Suppressor macrophage treated with lipopolysaccharide for 4 hours (primary cell): ENCODE measurements at regions not wholly inside any gene's neighbourhood (a gene's known extent, or its start where the extent isn't known, plus 50 kb on each side); places are given as distances from the start of the nearest gene placed in this dataset.
"Not testable (repeated sequence)": the region's sequence is repeated elsewhere in the genome, so short reads cannot be mapped to it uniquely, and the experiment has no call there.

Source experiments
- DNase-seq: peaks from one replicate; pipeline ENCODE4 v3.0.0-alpha.2; 2020

DNA sequence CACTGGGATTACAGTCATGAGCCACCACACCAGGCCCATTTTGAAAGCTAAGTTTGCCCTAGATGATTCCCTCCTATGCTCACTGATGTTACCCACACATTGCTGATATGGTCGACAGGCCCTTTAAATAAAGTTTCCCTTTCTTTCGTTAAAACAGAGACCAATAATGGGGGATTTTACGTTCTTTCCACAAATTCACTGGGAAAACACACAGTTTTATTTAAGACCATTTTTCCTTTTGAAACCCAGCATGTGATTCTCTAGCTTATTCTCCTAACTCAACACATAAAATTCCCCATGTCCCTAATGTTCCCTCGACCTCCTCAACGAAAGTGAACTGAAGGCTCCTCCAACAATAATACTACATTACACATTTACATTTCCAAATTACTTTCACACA, 223.2 kb downstream of the ANAPC1 start:
- DNase-seq: no peak

DNA sequence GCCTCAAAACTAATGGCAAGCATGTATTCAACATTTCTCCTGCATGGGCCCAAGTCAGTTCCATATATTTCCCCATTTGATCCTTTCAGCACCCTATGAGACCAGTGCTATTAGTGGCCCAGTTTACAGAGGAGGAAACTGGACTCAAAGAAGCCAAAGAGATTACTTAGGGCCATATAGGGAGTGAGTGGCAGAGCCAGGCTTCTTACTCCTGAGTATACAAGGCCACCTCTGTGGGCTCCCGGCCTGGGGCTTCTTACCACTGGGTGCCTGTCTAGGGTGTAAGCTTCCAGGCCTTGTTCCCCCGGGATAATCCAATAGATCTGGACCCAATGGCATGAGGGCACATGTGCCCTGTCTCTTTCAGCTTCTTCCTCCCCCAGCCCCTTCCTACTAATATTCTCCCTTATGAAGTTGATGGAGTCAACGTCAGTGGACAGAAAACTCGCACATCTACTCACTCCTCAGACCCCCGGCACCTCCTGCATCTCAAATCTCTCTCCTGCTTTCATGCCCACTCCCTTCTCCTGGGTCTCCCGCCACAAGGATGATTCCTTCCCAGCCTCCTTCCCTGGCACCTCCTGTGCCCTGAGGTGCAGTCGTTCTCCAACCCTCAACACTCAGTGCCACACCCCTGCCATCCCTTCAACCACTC, 222.6 kb downstream of the ANAPC1 start:
- no peak for DNase-seq

DNA sequence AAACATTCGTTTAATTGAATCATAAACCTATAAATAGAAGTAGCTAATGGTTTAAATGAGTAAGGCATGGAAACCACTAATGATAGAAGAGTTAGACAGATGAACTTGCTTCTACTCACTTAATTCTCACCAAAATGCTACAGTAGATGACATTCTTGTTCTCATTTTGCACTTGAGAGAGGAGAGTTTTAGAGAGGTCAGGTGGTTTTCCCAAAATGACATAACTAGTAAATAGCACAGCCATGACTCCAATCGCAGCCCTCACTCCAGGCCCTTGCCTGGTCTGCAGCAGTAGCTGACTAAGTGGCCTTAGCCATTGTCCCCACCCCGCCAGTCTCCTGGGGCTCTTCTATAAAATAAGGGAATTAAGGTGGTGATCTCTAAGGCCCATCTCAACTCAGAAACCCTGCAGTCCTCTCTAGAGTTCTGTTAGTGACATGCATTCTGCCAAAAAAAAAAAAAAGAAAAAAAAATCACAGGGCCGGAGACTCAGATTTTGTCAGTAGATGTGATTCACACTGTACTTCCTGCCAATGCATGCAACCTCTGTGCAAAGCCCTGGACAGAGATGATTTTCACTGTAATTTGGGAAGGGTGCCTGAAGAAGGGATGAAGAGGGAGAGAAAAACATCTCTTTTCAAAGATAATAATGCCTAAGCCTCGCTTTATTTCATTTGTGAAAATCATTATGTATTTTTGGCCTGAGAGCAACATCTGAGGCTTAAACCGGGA, 221.8 kb downstream of the ANAPC1 start:
- DNase-seq: peak; percentile 43

DNA sequence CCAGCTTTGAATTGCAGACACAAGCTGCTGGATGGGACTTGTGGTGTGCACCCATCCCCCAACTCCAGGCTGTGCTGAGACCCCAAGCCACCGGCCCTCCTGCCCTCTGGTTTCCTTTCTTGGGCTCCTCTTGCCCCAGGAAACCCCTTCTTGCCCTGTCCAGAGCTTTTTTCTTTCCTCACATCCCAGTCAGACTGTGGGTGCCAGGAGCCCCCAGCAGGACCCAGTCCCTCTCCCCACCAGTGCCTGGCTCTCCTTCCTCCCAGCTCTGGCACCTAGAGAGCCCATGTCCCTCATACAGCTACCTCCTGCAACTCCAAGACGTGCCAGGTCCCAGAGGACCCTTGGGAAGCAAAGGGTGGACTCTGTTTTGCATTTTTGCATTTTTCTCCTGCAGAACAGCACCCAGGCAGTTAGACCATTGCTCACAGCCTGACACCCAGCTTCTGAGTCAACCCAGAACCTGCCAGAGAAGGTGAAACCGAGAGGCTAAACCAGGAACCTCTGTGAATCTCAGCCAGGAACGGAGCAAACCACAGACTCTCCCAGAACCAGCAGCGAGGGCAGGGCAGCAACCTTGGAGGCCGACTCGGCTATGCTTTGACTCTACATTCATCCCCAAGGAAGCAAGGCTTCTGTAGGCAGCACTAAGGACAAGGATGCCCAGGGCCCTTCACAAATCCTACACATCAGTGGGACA, 221.1 kb downstream of the ANAPC1 start:
- DNase-seq: no peak

DNA sequence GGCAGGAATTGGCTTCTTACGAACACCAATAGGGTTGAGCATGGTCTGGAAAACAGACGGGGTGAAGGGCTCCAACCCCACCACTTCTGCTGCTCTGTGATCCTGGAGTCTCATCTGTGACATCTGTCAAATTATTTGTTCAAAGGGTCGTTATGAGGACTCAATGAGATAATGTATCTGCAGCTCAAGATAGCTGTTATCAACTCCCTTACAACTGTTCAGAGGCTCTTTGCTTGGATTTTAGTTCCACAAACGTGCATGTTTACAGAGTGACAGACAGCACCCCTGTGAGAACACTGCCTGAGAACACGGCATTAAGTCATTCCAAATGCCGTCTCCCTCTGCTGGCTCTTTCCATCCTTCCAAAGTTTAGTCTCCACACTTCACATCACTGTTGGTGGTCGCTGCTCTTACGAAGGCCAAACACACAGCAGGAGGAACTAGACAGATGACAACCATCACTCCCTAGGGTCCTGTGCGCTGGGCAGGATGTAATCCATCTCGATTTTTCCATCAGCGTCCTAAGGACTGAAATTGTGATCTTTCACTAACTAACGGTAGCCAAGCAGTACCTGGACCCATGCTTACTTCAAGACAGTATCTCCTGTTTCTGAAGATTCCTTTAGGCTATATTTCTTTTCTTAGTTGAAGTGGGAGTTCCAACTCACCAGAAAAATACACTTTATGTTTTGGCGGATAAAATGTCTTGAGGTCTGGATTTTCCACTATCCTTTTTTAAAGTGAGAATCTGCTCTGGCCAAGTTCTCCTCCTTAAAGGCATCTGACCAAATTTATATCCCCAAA, 220.3 kb downstream of the ANAPC1 start:
- no peak for DNase-seq

DNA sequence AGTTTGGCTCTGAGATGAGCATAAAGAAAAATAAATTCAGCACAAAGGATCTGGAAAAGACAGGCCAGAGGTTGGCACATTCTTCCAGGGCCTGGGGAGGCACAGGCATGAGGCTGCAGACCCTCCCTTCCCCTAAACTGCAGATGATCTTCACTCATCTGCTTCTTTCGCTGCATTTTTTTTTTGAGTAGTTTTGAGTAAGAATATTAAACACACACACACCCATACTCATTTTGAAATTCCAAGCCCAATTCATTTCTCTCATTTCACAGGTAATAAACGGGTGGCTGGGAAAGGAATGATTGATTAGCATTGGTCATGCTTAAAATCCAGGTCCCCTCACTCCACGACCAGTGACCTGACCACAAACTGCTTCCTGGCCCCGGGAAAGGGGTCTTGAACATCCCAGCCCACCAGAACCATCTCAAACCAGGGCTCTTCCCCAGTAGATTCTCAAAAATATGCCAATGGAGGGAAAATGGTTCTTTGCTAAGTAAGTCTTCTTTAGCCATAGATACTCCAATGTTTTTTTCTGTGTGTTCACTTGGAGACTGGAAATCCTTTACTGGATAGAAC, 219.6 kb downstream of the ANAPC1 start:
- DNase-seq: no peak

DNA sequence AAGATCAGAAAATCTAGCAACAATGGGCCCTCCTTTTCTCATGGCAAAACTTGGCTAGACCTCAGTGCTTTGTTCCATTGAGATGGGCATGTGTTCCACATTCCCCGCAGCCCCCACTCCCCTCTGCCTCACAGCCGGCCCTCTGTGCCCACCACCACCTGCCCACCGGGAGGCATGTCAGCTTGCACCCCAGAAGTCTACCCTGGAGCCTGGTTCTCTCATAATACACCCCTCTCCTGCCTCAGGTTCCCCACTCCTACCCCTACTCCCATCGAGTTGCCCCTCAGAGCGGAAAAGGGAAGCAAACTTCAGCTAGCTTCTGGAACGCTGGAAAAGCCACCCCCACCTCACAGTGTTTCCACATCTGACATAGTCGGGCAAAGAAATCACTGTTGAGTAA, 219.0 kb downstream of the ANAPC1 start:
- no peak for DNase-seq

DNA sequence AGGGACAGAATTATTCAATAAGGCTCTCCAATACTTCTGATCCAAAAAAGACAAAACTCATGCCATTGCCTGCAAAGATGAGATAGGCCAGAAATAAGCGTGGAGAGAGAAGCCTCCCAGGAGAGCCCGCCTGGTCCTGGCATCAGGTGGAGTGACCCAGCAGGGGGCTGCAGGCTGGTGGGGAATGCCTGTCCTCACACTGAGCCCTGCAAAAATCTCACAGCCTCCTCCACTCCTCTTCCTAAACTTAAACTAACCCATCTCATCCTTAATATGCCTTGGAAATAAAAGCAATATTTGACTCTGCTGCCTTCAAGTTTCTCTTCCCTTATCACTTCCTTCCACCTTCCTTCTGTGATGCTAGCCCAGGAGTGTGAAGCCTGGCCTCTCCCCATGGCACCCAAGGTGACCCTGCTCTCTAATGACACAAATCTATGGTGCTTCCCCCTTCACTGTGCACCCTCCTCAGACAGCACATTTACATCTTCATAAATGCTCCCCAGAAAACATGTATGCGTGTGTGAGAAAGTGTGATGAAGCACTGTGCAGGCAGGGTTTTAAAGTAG, 218.4 kb downstream of the ANAPC1 start:
- no peak for DNase-seq

DNA sequence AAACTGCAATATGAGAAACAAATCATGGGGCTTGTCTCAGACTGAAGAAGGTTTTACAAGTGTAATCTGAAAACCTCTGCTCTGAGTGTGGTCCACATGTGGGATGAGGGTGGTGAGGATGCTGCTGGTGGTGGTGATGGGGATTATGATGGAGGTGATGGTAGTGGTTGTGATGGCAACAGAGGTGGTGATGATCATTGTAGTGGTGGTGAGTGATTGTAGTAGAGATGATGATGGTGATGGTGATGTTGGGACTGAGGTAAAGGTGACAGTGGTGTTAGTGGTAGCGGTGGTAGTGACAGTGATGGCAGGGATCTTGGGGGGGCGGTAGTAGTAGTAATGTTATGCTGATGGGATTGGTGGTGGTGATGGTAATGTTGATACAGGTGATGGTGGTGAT, 217.8 kb downstream of the ANAPC1 start:
- DNase-seq: no peak

DNA sequence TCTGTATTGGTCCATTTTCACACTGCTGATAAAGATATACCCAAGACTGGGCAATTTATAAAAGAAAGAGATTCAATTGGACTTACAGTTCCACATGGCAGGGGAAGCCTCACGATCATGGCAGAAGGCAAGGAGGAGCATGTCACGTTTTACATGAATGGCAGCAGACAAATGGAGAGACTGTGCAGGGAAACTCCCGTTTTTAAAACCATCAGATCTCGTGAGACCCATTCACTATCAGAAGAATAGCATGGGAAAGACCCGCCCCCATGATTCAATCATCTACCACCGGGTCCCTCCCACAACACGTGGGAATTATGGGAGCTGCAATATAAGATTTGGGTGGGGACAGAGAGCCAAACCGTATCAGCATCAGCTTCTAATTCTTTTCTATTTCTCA, 217.0 kb downstream of the ANAPC1 start:
- no peak for DNase-seq

DNA sequence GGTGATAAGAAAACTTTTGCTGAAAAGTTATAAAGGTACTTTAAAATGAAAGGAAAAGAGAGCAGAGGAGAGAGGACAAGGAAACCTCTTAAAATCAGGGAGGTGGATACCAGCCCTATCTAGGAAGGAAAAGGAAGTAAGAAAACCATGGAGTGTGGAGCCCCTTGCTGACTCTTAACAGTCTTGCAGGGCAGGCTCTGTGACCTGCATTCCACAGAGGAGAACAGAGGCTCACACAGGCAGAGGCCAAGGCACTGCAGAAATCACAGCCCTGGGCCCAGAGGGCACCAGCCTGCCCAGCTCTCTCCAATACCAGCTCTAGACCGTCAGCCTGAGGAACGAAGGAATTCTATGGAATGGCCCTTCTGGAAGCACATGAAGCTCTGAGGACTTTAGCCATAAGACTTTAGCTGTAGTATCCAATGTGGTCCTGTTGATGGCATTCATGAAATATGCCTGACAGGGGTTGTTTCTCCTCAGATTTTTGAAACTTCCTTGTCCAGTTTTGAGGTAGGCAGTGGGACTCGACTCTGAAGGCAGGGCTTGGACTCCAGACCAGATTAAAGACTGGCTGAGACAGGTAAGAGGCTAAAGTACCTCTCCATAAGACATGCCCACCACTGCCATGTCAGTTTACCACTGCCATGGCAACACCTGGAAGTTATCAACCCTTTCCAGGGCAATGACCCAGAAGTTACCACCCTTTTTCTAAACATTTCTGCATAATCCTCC, 216.3 kb downstream of the ANAPC1 start:
- peak; percentile 62 for DNase-seq

DNA sequence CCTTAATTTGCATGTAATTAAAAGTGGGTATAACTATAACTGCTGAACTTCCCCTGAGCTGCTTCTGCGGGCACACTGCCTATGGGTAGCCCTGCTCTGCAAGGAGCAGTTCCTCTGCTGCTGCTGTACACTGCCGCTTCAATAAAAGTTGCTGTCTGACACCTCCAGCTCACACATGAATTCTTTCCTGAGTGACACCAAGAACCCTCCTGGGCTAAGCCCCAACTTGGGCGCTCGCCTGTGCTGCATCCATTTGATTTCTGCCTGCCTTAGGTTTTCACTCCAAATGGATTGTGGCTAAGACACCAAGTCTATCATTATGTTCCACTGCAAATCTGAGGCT, 215.7 kb downstream of the ANAPC1 start:
- no peak for DNase-seq

DNA sequence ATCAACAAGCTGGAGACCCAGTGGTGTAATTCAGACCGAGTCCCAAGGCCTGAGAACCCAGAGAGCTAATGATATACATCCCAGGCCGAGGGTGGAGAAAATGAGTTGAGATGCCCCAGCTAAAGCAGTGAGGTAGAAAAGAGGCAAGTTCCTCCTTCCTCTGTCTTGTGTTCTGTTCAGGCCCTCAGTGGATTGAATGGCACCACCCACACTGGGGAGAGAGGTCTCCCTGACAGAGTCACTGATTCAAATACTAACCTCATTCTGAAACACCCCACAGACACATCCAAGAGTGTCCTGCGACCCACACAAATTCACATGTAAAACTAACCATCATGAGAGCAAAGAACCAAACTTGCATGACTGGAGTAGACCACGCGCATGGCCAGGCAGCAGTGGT, 215.3 kb downstream of the ANAPC1 start:
- peak; percentile 34 for DNase-seq

DNA sequence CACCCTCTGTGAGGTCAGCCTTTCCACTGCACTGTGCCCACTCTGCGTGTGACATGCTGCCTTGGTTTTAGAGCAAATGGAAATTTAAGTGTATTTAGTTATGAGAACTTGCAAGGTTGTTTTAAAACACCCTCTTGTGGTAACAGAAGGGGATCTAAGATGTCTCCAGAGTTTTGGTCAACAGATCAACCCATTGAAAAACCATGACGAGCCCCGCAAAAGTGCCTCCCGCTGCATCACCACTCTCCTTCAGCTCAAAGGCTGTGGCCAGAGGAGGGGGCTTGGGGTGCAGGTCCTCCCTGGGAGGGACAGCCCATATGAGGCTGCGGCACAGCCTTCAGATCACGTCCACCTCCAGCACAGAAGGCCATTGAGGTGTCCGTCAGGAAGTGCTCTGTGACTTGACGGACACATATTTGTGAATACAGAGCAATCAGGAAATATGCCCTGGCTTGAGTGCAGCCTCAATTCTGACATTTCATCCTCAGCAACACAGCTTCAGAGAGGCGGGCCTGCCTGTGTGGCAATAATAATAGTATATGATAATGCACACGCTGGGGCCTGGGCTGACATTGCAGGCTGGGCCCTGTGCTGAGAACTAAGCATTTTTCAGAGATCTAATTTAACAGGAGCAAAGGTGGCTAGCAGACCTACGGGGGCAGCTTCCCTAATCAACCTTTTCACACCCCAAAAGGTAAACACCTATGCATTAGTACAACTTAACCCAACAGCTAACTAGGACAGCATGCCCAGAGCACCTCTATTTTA, 213.9 kb downstream of the ANAPC1 start:
- no peak for DNase-seq

DNA sequence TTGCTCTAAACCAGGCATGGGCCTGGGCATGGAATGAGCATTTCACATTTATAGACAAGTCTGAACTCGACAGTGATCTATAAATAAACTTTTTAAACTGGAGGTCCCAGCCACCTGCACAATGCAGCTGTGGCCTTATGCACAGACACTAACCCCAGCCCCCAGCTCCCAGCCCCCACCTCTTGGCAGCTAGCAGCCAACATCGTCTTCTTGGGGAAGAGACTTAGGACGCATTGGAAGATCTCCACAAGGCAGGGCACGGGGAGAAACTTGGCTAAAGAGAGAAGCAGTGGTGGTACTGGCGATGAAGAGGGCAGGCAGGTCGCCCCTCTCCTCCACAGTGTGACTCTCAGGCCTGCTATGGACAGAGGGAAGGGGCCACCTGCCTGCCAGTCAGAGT, 213.2 kb downstream of the ANAPC1 start:
- DNase-seq: no peak

DNA sequence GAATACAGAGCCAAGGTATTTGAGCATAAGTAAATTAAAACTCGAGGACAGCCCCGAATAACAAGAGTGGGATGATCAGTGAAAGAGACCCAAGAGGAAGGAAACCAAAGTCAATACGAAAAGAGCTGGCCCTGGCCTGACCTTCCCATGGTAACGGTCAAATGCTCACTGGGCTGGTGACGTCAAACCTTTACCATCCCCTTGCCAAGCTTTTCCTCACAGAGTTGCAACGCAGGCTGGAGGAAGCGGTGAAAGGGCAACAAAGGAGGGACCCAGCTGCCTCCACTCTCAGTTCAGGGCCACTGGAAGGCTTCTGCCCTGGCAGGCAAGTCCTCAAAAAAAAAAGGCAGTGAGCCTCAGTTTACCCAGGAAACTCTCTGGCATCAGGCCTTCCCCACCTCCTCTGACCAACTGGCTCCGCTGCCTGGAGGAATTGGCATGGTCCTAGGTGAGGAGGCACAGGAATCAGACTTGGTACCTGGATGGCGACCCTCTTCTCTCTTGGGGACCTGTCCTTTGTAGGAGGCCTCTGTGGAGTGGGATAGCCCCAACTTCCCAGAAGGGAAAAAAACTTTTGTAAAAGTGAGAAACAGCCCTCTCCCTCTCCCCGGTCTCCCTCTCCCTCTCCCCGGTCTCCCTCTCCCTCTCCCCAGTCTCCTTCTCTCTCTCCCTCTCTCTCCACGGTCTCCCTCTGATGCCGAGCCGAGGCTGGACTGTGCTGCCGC, 212.4 kb downstream of the ANAPC1 start:
- peak; percentile 94 for DNase-seq

DNA sequence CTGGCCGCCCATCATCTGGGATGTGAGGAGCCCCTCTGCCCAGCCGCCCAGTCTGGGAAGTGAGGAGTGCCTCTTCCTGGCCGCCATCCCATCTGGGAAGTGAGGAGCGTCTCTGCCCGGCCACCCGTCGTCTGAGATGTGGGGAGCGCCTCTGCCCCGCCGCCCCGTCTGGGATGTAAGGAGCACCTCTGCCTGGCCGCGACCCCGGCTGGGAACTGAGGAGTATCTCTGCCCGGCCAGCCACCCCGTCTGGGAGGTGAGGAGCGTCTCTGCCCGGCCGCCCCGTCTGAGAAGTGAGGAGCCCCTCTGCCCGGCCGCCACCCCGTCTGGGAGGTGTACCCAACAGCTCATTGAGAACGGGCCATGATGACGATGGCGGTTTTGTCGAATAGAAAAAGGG, 211.4 kb downstream of the ANAPC1 start:
- DNase-seq: not testable (repeated sequence)

DNA sequence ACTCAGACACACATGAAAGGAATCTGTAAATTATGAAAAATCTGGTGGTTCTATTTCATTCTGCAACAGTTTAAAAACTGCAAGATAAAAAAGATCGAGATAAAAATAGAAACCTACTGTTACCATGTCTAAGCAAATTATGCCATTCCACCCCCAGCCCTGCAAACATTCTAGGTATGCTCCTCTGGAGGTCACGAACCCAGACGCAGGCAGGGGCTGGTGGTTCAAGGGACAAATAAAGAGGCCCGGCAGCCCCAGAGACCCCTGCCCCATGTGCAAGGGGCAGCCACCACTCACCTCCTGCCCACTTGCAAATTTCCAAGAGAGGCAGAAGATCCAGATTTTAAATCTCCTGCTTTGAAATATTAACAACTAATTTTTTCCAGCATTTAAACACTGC, 210.5 kb downstream of the ANAPC1 start:
- DNase-seq: no peak

DNA sequence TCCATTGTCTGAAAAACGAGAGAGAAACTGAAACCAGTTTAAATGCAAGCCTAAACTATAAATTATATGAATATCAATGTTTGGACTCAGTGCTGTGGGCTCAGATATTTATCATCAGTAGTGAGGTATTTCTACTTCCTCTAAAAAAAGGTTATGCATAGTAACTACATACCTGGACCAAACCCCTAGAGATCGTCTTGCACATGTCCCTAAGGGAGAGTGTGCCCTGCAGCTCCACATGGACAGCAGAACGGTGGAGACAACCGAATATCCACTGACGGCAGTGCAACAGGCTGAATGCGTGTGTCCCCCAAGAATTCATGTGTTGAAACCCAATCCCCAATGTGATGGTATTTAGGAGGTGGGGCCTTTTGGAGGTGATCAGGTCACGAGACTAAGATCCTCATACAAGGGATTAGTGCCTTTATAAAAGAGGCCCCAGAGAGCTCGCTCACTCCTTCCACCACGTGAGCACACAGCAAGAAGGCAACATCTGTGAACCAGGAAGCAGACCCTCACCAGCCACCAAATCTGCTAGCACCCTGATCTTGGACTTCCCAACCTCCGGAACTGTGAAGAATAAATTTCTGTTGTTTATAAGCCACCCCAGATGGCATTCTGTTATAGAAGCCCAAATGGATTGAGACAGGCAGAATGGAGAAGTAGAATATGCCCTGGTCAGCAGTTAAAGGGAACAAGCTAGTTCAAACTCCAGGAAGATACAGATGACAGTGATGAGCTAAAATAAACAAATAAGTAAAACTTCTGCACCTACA, 208.4 kb downstream of the ANAPC1 start:
- DNase-seq: peak; percentile 56
